Naive thymus-derived CD4-positive, alpha-beta T cell (primary cell): ENCODE measurements at regions not wholly inside any gene's neighbourhood (a gene's known extent, or its start where the extent isn't known, plus 50 kb on each side); places are given as distances from the start of the nearest gene placed in this dataset.

Source experiments
- ATAC-seq: fragments of 150-1000 bp; cut with Tn5 transposase; 2 replicates; pipeline ENCODE4 v1.10.0; 2021; ENCODE audit warnings: mild to moderate bottlenecking, moderate library complexity
- CTCF ChIA-PET: fragments of 350-600 bp; sonication (Branson Sonifier 250); formaldehyde crosslinking; loops from one replicate; lab custom pipeline; 2021; ENCODE audit warnings: antibody characterized with exemption; lab: Charles Lee
- POLR2A ChIA-PET: fragments of 350-600 bp; sonication (Branson Sonifier 250); formaldehyde crosslinking; loops from one replicate; lab custom pipeline; 2021; ENCODE audit warnings: antibody characterized with exemption, inconsistent platforms; lab: Charles Lee
- DNase-seq, 9 donors: peaks; one replicate each; pipeline versions ENCODE4 v3.0.0 to v3.0.0-alpha.2; 2020 to 2022; ENCODE audit warnings: mixed read lengths in 1 of 9
- H3K27ac ChIP-seq: one replicate; pipeline ENCODE4 v1.7.0; 2013; ENCODE audit warnings: mild to moderate bottlenecking, low read depth, low read length, moderate library complexity
- H3K27me3 ChIP-seq, 2 donors: one replicate each; pipeline ENCODE4 v1.7.0; 2013; ENCODE audit warnings: low read length in 2 of 2, mild to moderate bottlenecking in 2 of 2, moderate library complexity in 2 of 2; ENCODE audit not compliant: control insufficient read depth in 2 of 2, insufficient read depth in 2 of 2
- H3K36me3 ChIP-seq, 3 experiments: 1 replicate in 2 of 3; 2 replicates in 1 of 3; pipeline ENCODE4 v1.7.0; 2013; ENCODE audit warnings: low read length in 3 of 3, mild to moderate bottlenecking in 3 of 3, moderate library complexity in 1 of 3; ENCODE audit not compliant: insufficient read depth in 3 of 3, control insufficient read depth in 2 of 3
- H3K4me1 ChIP-seq, 2 donors: one replicate each; pipeline ENCODE4 v1.7.0; 2013; ENCODE audit warnings: low read length in 2 of 2, mild to moderate bottlenecking in 2 of 2, moderate library complexity in 1 of 2; ENCODE audit not compliant: control insufficient read depth in 2 of 2, insufficient read depth in 2 of 2
- H3K4me3 ChIP-seq: 2 replicates; pipeline ENCODE4 v1.7.0; 2013; ENCODE audit warnings: mild to moderate bottlenecking, low read length
- H3K9me3 ChIP-seq, 3 experiments: 1 replicate in 2 of 3; 2 replicates in 1 of 3; pipeline ENCODE4 v1.7.0; 2013; ENCODE audit warnings: low read length in 3 of 3; ENCODE audit not compliant: control insufficient read depth in 2 of 3
- H3K27ac Mint-ChIP-seq, 9 donors: one replicate each; pipeline ENCODE4 v1.8.0; 2020 to 2022; ENCODE audit warnings: mixed read lengths in 9 of 9, mild to moderate bottlenecking in 8 of 9, moderate library complexity in 5 of 9, inconsistent platforms in 2 of 9
- H3K27me3 Mint-ChIP-seq, 5 donors: one replicate each; pipeline ENCODE4 v1.8.0; 2021 to 2022; ENCODE audit warnings: mixed read lengths in 5 of 5, mild to moderate bottlenecking in 1 of 5
- H3K36me3 Mint-ChIP-seq, 5 donors: one replicate each; pipeline ENCODE4 v1.8.0; 2020 to 2022; ENCODE audit warnings: mixed read lengths in 5 of 5, mild to moderate bottlenecking in 3 of 5, inconsistent platforms in 1 of 5
- H3K4me1 Mint-ChIP-seq, 7 donors: one replicate each; pipeline ENCODE4 v1.8.0; 2020 to 2022; ENCODE audit warnings: mixed read lengths in 7 of 7, mild to moderate bottlenecking in 3 of 7, inconsistent platforms in 1 of 7
- H3K4me3 Mint-ChIP-seq, 10 donors: one replicate each; pipeline ENCODE4 v1.8.0; 2020 to 2022; ENCODE audit warnings: mild to moderate bottlenecking in 10 of 10, mixed read lengths in 10 of 10, moderate library complexity in 6 of 10, inconsistent platforms in 2 of 10
- H3K9me3 Mint-ChIP-seq, 11 donors: one replicate each; pipeline ENCODE4 v1.8.0; 2020 to 2022; ENCODE audit warnings: mixed read lengths in 11 of 11, mild to moderate bottlenecking in 4 of 11, inconsistent platforms in 1 of 11, moderate library complexity in 1 of 11
- intact Hi-C, 2 donors: fragments of 100-400 bp; cut with micrococcal nuclease; formaldehyde crosslinking; loops; one replicate each; pipeline ENCODE4 v1.15.1; 2023

- ATAC-seq (no peak), DNase-seq (no peak)
- H3K36me3 ChIP-seq: no peaks in the 10 kb centered on the region
- Mint-ChIP-seq H3K9me3 (peaks cover 0 to 6% (median 0%) of the 10 kb centered on the region in 11 donors), H3K4me1 (no peaks in the 10 kb centered on the region), H3K36me3 (no peaks in the 10 kb centered on the region), H3K27ac (no peak overlapping the region), H3K4me3 (no peak overlapping the region), H3K27me3 (no peaks in the 10 kb centered on the region)
- H3K4me1 ChIP-seq: no peaks in the 10 kb centered on the region
- CTCF ChIA-PET: no interaction called here
- H3K27ac ChIP-seq: no peak overlapping the region
- H3K27me3 ChIP-seq: no peaks in the 10 kb centered on the region
- H3K9me3 ChIP-seq: no peaks in the 10 kb centered on the region
- intact Hi-C loops: no loop called here
- H3K4me3 ChIP-seq: no peak overlapping the region
- POLR2A ChIA-PET: no interaction called here
Observed at GRCh38 chr7:79540592-79540991, 87.1 kb upstream of the MAGI2 start.

GRCh38 chr7:79534128-79534527, 80.7 kb upstream of the MAGI2 start:
- H3K4me1 ChIP-seq: no peaks in the 10 kb centered on the region

GRCh38 chr7:79531905-79532664, 78.6 kb upstream of the MAGI2 start:
- H3K36me3 ChIP-seq: no peaks in the 10 kb centered on the region
- H3K4me3 ChIP-seq: no peak overlapping the region
- Mint-ChIP-seq H3K4me3 (no peak overlapping the region), H3K4me1 (peaks cover 0 to 2% (median 0%) of the 10 kb centered on the region in 7 donors), H3K36me3 (no peaks in the 10 kb centered on the region), H3K9me3 (peaks cover 0 to 6% (median 0%) of the 10 kb centered on the region in 11 donors), H3K27ac (no peak overlapping the region), H3K27me3 (no peaks in the 10 kb centered on the region)
- CTCF ChIA-PET: no interaction called here
- H3K27me3 ChIP-seq: no peaks in the 10 kb centered on the region
- POLR2A ChIA-PET: no interaction called here
- H3K27ac ChIP-seq: no peak overlapping the region
- H3K9me3 ChIP-seq: no peaks in the 10 kb centered on the region
- ATAC-seq: no peak
- H3K4me1 ChIP-seq: no peaks in the 10 kb centered on the region
- DNase-seq: no peak
- intact Hi-C loops: no loop called here

More at GRCh38 chr7:79534128-79534527, 80.7 kb upstream of the MAGI2 start:
- Mint-ChIP-seq H3K4me3 (no peak overlapping the region), H3K9me3 (peaks cover 0 to 3% (median 0%) of the 10 kb centered on the region in 11 donors), H3K36me3 (no peaks in the 10 kb centered on the region), H3K4me1 (peaks cover 0 to 1% (median 0%) of the 10 kb centered on the region in 7 donors), H3K27me3 (no peaks in the 10 kb centered on the region), H3K27ac (no peak overlapping the region)
- Histone ChIP-seq H3K27ac (no peak overlapping the region), H3K27me3 (no peaks in the 10 kb centered on the region), H3K36me3 (no peaks in the 10 kb centered on the region), H3K9me3 (no peaks in the 10 kb centered on the region), H3K4me3 (no peak overlapping the region)
- intact Hi-C loops: no loop called here
- CTCF ChIA-PET: no interaction called here
- DNase-seq (no peak), ATAC-seq (no peak)
- POLR2A ChIA-PET: no interaction called here

DNA sequence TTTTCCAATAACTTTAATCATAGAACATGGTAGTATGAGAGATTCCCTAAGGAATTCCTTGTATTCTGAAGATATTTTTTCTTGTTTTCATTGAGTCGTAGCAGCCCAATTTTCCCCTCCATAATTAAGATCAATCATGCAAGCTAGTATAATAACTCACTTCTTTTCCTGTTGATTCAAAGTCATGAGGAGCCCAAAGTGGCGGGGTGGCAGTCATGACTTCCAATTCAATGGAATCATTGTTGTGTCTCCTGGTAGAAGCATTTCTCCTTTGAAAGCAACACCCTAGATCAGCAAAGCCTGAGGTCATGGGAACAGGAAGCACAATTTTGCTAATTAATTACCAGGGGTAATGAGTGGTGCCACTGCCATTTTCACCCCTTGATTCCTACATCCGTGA, 77.6 kb upstream of the MAGI2 start:
- Mint-ChIP-seq H3K27me3 (no peaks in the 10 kb centered on the region), H3K4me3 (no peak overlapping the region), H3K27ac (no peak overlapping the region), H3K36me3 (no peaks in the 10 kb centered on the region), H3K4me1 (peaks cover 0 to 2% (median 0%) of the 10 kb centered on the region in 7 donors), H3K9me3 (peaks cover 0 to 6% (median 0%) of the 10 kb centered on the region in 11 donors)
- no peak overlapping the region for H3K27ac ChIP-seq
- no peak for DNase-seq
- no peak for ATAC-seq
- H3K27me3 ChIP-seq: no peaks in the 10 kb centered on the region
- intact Hi-C loops: no loop called here
- H3K4me3 ChIP-seq: no peak overlapping the region
- H3K36me3 ChIP-seq: no peaks in the 10 kb centered on the region
- H3K4me1 ChIP-seq: no peaks in the 10 kb centered on the region
- no peaks in the 10 kb centered on the region for H3K9me3 ChIP-seq
- CTCF ChIA-PET: no interaction called here
- POLR2A ChIA-PET: no interaction called here

GRCh38 chr7:79529881-79530235, 76.4 kb upstream of the MAGI2 start:
- ChIA-PET CTCF (no interaction called here), POLR2A (no interaction called here)
- H3K36me3 Mint-ChIP-seq: no peaks in the 10 kb centered on the region
- ATAC-seq: no peak
- DNase-seq: no peak
- H3K4me3 Mint-ChIP-seq: peak overlapping the region in 1 of 10 donors; percentile 21
- no peak overlapping the region for H3K27ac Mint-ChIP-seq
- no peaks in the 10 kb centered on the region for H3K27me3 ChIP-seq
- no peaks in the 10 kb centered on the region for H3K9me3 ChIP-seq
- no peaks in the 10 kb centered on the region for H3K4me1 ChIP-seq
- H3K27ac ChIP-seq: no peak overlapping the region
- H3K27me3 Mint-ChIP-seq: no peaks in the 10 kb centered on the region
- no peak overlapping the region for H3K4me3 ChIP-seq
- intact Hi-C loops: no loop called here
- peaks cover 0 to 6% (median 0%) of the 10 kb centered on the region in 11 donors for H3K9me3 Mint-ChIP-seq
- H3K36me3 ChIP-seq: no peaks in the 10 kb centered on the region
- H3K4me1 Mint-ChIP-seq: peaks cover 0 to 2% (median 0%) of the 10 kb centered on the region in 7 donors

- no peaks in the 10 kb centered on the region for H3K9me3 ChIP-seq
- H3K36me3 Mint-ChIP-seq: no peaks in the 10 kb centered on the region
- DNase-seq (no peak), ATAC-seq (no peak)
- peaks cover 0 to 2% (median 0%) of the 10 kb centered on the region in 7 donors for H3K4me1 Mint-ChIP-seq
- ChIA-PET POLR2A (no interaction called here), CTCF (no interaction called here)
- no peak overlapping the region for H3K27ac ChIP-seq
- H3K9me3 Mint-ChIP-seq: peaks cover 0 to 6% (median 0%) of the 10 kb centered on the region in 11 donors
- no peak overlapping the region for H3K27ac Mint-ChIP-seq
- no peaks in the 10 kb centered on the region for H3K4me1 ChIP-seq
- H3K4me3 Mint-ChIP-seq: peak overlapping the region in 1 of 10 donors; percentile 21
- intact Hi-C loops: no loop called here
- no peaks in the 10 kb centered on the region for H3K27me3 Mint-ChIP-seq
- H3K4me3 ChIP-seq: no peak overlapping the region
- no peaks in the 10 kb centered on the region for H3K36me3 ChIP-seq
- H3K27me3 ChIP-seq: no peaks in the 10 kb centered on the region
Observed at GRCh38 chr7:79529214-79529880, 75.9 kb upstream of the MAGI2 start.

DNA sequence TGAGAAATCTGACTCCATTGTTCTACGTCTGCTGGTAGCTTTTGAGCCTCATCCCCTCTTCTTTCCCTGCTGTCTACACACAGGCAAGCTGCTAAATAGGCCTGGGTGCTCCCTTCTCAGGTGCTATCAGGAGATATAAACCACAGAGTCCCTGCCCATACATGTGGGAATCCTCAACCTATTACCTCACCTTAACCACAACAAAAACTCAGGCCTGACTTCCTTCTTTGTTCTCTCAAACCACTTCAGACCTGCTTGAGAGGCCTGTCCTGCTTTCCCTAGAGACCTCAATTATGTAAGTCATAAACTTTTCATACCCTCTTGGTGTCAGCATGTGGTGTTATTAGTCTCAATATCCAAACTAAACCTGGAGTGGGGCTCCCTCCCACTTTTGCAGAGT, 75.0 kb upstream of the MAGI2 start:
- H3K4me3 ChIP-seq: no peak overlapping the region
- no peak for DNase-seq
- no peaks in the 10 kb centered on the region for H3K36me3 Mint-ChIP-seq
- no peak overlapping the region for H3K4me3 Mint-ChIP-seq
- H3K27ac Mint-ChIP-seq: no peak overlapping the region
- CTCF ChIA-PET: no interaction called here
- no peaks in the 10 kb centered on the region for H3K27me3 Mint-ChIP-seq
- no peaks in the 10 kb centered on the region for H3K4me1 ChIP-seq
- H3K36me3 ChIP-seq: no peaks in the 10 kb centered on the region
- POLR2A ChIA-PET: no interaction called here
- intact Hi-C loops: no loop called here
- H3K27ac ChIP-seq: no peak overlapping the region
- peaks cover 0 to 6% (median 0%) of the 10 kb centered on the region in 11 donors for H3K9me3 Mint-ChIP-seq
- ATAC-seq: no peak
- no peaks in the 10 kb centered on the region for H3K27me3 ChIP-seq
- peaks cover 0 to 2% (median 0%) of the 10 kb centered on the region in 7 donors for H3K4me1 Mint-ChIP-seq
- no peaks in the 10 kb centered on the region for H3K9me3 ChIP-seq
